MCF 10A (cell line): ENCODE measurements at regions not wholly inside any gene's neighbourhood (a gene's known extent, or its start where the extent isn't known, plus 50 kb on each side); places are given as distances from the start of the nearest gene placed in this dataset.

Experiments used
- BruUV-seq: library from RNA; stranded (reverse); fragments of 400-500 nt; replicated peaks from 2 replicates; lab custom pipeline; 2021; lab: Mats Ljungman, UMichigan
- CTCF ChIA-PET: fragments of 300-600 bp; sonication (Branson Sonifier 250); formaldehyde crosslinking; extraction: SDS; loops from one replicate; lab custom pipeline; 2021; ENCODE audit warnings: antibody characterized with exemption, inconsistent platforms; lab: Yijun Ruan, JAX
- POLR2A ChIA-PET: fragments of 300-600, 350-650 bp; sonication (Branson Sonifier 250); formaldehyde crosslinking; extraction: SDS; loops from one replicate; lab custom pipeline; 2020; ENCODE audit warnings: antibody characterized with exemption, inconsistent platforms; lab: Yijun Ruan, JAX
- DNase-seq: peaks from one replicate; pipeline ENCODE4 v3.0.0-alpha.2; 2018; ENCODE audit not compliant: unreplicated experiment
- H3K27ac Mint-ChIP-seq: one replicate; pipeline ENCODE4 v1.8.0; 2022; ENCODE audit warnings: mild to moderate bottlenecking, low read depth, mixed read lengths; ENCODE audit not compliant: unreplicated experiment
- H3K27me3 Mint-ChIP-seq: one replicate; pipeline ENCODE4 v1.8.0; 2022; ENCODE audit warnings: mixed read lengths; ENCODE audit not compliant: insufficient read depth, unreplicated experiment
- H3K36me3 Mint-ChIP-seq: one replicate; pipeline ENCODE4 v1.8.0; 2022; ENCODE audit warnings: mild to moderate bottlenecking, moderate library complexity, mixed read lengths; ENCODE audit not compliant: insufficient read depth, unreplicated experiment
- H3K4me1 Mint-ChIP-seq: one replicate; pipeline ENCODE4 v1.8.0; 2022; ENCODE audit warnings: mixed read lengths; ENCODE audit not compliant: insufficient read depth, unreplicated experiment
- H3K4me3 Mint-ChIP-seq: one replicate; pipeline ENCODE4 v1.8.0; 2022; ENCODE audit warnings: mild to moderate bottlenecking, moderate library complexity, mixed read lengths; ENCODE audit not compliant: unreplicated experiment
- H3K9me3 Mint-ChIP-seq: one replicate; pipeline ENCODE4 v1.8.0; 2022; ENCODE audit warnings: mixed read lengths; ENCODE audit not compliant: unreplicated experiment
- CTCF ChIP-seq: fragments of 200-600 bp; IDR thresholded peaks from one replicate; pipeline ENCODE4 v1.8.0; 2022; ENCODE audit warnings: antibody characterized with exemption, mild to moderate bottlenecking; ENCODE audit not compliant: unreplicated experiment
- intact Hi-C: fragments of 100-400 bp; cut with micrococcal nuclease; formaldehyde crosslinking; loops from 2 replicates; pipeline ENCODE4 v1.14.1; 2022

DNA sequence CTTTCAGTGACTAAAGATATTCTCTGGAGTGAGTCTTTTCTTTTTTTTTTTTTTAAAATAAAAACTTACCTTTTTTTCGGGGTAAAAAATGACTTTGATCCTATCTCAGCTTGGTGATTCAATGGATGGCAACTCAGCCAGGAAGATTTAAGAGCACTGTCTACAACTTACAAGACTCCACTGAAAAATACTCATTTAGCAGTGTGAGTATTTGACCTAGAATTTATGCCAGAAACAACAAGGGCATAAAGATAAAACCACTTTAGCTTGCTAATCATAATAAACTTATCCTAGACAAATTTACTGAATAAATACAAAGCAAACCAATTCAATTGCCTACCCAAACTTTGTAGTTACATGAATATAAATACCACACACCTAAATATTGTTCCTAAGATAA, 446.6 kb downstream of the RPS29 start:
- intact Hi-C loops, result no loop called here

GRCh38 chr14:49134940-49135339, 451.2 kb downstream of the RPS29 start:
- no peak for DNase-seq
- H3K36me3 Mint-ChIP-seq, result no peaks in the 10 kb centered on the region
- no peaks in the 10 kb centered on the region for H3K27me3 Mint-ChIP-seq
- H3K4me3 Mint-ChIP-seq, result no peak overlapping the region
- ChIA-PET POLR2A (no interaction called here), CTCF (no interaction called here)
- peaks cover 18% of the 10 kb centered on the region for H3K9me3 Mint-ChIP-seq
- no TSS peak for BruUV-seq
- intact Hi-C loops, result no loop called here
- no peak overlapping the region for H3K27ac Mint-ChIP-seq
- no peak for TF ChIP-seq CTCF
- no peaks in the 10 kb centered on the region for H3K4me1 Mint-ChIP-seq

More for the DNA sequence above, 446.6 kb downstream of the RPS29 start:
- no peak overlapping the region for H3K4me3 Mint-ChIP-seq
- H3K27me3 Mint-ChIP-seq, result no peaks in the 10 kb centered on the region
- DNase-seq, result no peak
- H3K9me3 Mint-ChIP-seq, result peaks cover 11% of the 10 kb centered on the region
- POLR2A ChIA-PET, result no interaction called here
- BruUV-seq, result no TSS peak
- no peak overlapping the region for H3K27ac Mint-ChIP-seq
- no peak for TF ChIP-seq CTCF
- CTCF ChIA-PET, result interaction anchor here (0.6 kb wide), 1 partner anchor 631 kb away, joined by 4 read pairs; no protein-coding TSS in a partner anchor
- no peaks in the 10 kb centered on the region for H3K36me3 Mint-ChIP-seq
- no peaks in the 10 kb centered on the region for H3K4me1 Mint-ChIP-seq

DNA sequence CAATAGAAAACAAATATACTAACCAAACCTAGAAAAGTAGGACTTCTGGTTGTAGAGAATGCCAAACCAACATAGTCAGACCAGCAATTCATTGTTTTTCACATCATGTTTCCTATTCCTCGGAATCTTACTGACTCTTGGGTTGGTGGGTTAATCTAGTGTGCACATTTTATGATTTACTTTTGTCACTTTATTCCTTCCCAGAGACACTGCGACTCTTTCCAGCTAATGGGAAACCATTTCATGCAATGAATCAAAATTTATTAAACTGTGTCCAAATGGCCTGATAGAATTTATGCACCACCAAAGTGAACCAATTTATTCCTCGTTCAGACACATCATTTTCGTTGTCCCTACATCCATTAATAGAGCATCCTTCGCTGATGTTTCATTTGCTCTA, 464.9 kb downstream of the RPS29 start:
- ChIA-PET CTCF (no interaction called here), POLR2A (no interaction called here)
- no peaks in the 10 kb centered on the region for H3K36me3 Mint-ChIP-seq
- H3K27me3 Mint-ChIP-seq, result no peaks in the 10 kb centered on the region
- no peak overlapping the region for H3K4me3 Mint-ChIP-seq
- H3K4me1 Mint-ChIP-seq, result no peaks in the 10 kb centered on the region
- no peak for DNase-seq
- intact Hi-C loops, result no loop called here
- H3K9me3 Mint-ChIP-seq, result no peaks in the 10 kb centered on the region
- no peak overlapping the region for H3K27ac Mint-ChIP-seq
- TF ChIP-seq CTCF, result no peak
- BruUV-seq, result no TSS peak

DNA sequence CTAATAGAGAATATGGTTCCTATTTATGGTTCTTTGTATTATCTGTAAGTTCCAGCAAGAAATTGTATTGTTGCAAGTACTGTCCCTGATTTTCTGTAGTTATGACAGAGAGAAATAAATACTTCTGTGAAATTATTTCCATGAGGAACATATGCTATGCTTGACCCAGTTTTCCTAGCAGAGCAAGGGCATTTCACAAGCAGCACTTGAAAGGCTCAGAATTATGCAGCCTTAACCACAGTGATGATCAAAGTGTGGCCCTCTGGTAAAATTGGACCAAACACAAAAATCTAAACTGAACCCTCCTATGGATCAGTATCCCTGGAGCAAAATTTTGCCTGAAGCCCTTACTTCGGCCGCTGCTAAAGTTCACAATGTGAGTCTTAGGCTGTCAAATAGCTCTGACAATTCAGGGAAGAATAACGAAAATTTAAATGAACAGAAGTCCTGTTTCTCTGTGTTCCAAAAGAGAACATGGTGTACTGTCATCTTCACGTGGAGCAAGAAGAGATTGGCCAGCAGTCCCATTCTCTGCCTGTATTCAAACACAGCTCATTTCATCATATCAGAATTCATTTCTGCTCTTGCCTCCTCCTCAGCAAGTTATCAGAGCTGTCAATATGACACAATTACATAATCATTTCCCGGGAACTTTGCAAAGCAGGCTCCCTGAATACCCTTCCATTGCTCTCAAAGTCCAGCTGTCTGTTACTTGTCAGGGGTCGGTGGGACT, 471.9 kb downstream of the RPS29 start:
- CTCF ChIA-PET, result no interaction called here
- no peaks in the 10 kb centered on the region for H3K36me3 Mint-ChIP-seq
- H3K27ac Mint-ChIP-seq, result no peak overlapping the region
- TF ChIP-seq CTCF, result no peak
- DNase-seq, result no peak
- POLR2A ChIA-PET, result no interaction called here
- no peak overlapping the region for H3K4me3 Mint-ChIP-seq
- peaks cover 13% of the 10 kb centered on the region for H3K9me3 Mint-ChIP-seq
- intact Hi-C loops, result no loop called here
- no TSS peak for BruUV-seq
- no peaks in the 10 kb centered on the region for H3K4me1 Mint-ChIP-seq
- H3K27me3 Mint-ChIP-seq, result no peaks in the 10 kb centered on the region
